SK-N-SH (cell line): ENCODE measurements at regions not wholly inside any gene's neighbourhood (a gene's known extent, or its start where the extent isn't known, plus 50 kb on each side); places are given as distances from the start of the nearest gene placed in this dataset.

Experiments
- EP300 ChIP-seq, 2 experiments: IDR thresholded peaks; 2 replicates each; pipeline versions ENCODE4 v1.4.0 to v1.6.1; 2012; ENCODE audit warnings: borderline replicate concordance in 1 of 2, low read depth in 1 of 2, low read length in 1 of 2
- GATA2 ChIP-seq: sonication (generic); formaldehyde crosslinking; IDR thresholded peaks from 2 replicates; pipeline ENCODE4 v1.5.0; 2020; ENCODE audit warnings: mild to moderate bottlenecking, missing genetic modification reagents
- MEF2A ChIP-seq: IDR thresholded peaks from 2 replicates; pipeline ENCODE4 v1.4.0; 2012; ENCODE audit warnings: low read depth, borderline replicate concordance
- MXI1 ChIP-seq: IDR thresholded peaks from 2 replicates; pipeline ENCODE4 v1.6.1; 2012; ENCODE audit warnings: mild to moderate bottlenecking, low read depth, low read length, improper control_type of control experiment
- POLR2AphosphoS5 ChIP-seq: IDR thresholded peaks from 2 replicates; pipeline ENCODE4 v1.6.1; 2012; ENCODE audit warnings: low read depth, low read length
- SIN3A ChIP-seq: IDR thresholded peaks from 2 replicates; pipeline ENCODE4 v1.6.1; 2012; ENCODE audit warnings: low read depth, mild to moderate bottlenecking, low read length, moderate library complexity, borderline replicate concordance
- YY1 ChIP-seq: IDR thresholded peaks from 2 replicates; pipeline ENCODE4 v1.4.0; 2012; ENCODE audit warnings: low read depth, mild to moderate bottlenecking
- TF ChIP-seq, protein P1 (sequence below): fragments of 150-350 bp; IDR thresholded peaks from 2 replicates; pipeline ENCODE4 v1.6.1; 2017; ENCODE audit warnings: antibody characterized with exemption, low read length, low read depth, borderline replicate concordance
- TF ChIP-seq, protein P2 (sequence below): IDR thresholded peaks from 2 replicates; pipeline ENCODE4 v1.4.0; 2012; ENCODE audit warnings: low read depth, borderline replicate concordance
- TF ChIP-seq, protein P3 (sequence below): IDR thresholded peaks from 2 replicates; pipeline ENCODE4 v1.4.0; 2012; ENCODE audit warnings: low read depth
- TF ChIP-seq, protein P4 (sequence below): fragments of 200-600 bp; sonication (generic); IDR thresholded peaks from 2 replicates; pipeline ENCODE4 v1.6.1; 2017; ENCODE audit warnings: antibody characterized with exemption, mild to moderate bottlenecking, moderate library complexity
- TF ChIP-seq, protein P5 (sequence below): IDR thresholded peaks from 2 replicates; pipeline ENCODE4 v1.6.1; 2012; ENCODE audit warnings: mild to moderate bottlenecking, low read depth, low read length, moderate library complexity

DNA sequence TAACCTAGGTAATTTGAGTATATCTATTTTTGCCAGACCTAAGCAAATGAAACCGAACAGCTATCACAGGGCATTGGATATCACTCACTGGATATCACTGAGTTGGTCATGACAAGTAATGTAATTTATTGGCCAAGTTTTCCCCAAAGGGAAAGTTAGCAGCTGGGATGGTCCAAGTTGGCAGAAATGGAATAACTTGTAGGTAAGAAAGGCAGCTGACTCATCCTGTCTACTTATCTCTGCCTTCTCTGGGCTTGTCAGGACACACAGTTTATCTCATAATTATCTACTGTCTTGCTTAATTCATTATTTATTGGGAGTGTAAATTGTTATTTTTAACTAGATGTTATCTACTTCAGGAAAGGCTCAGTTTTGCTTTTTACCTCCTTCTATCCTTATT, 502.0 kb upstream of the DPP6 start:
- no peak for TF ChIP-seq YY1
- TF ChIP-seq, protein P1, sequence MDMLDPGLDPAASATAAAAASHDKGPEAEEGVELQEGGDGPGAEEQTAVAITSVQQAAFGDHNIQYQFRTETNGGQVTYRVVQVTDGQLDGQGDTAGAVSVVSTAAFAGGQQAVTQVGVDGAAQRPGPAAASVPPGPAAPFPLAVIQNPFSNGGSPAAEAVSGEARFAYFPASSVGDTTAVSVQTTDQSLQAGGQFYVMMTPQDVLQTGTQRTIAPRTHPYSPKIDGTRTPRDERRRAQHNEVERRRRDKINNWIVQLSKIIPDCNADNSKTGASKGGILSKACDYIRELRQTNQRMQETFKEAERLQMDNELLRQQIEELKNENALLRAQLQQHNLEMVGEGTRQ = no peak
- TF ChIP-seq, protein P2, sequence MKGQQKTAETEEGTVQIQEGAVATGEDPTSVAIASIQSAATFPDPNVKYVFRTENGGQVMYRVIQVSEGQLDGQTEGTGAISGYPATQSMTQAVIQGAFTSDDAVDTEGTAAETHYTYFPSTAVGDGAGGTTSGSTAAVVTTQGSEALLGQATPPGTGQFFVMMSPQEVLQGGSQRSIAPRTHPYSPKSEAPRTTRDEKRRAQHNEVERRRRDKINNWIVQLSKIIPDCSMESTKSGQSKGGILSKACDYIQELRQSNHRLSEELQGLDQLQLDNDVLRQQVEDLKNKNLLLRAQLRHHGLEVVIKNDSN = no peak
- TF ChIP-seq, protein P3, sequence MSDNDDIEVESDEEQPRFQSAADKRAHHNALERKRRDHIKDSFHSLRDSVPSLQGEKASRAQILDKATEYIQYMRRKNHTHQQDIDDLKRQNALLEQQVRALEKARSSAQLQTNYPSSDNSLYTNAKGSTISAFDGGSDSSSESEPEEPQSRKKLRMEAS = no peak
- TF ChIP-seq EP300 (IDR thresholded peaks at IDR 0.05; ENCODE audit: borderline replicate concordance in 1 of 2, low read depth in 1 of 2, low read length in 1 of 2) = no peak
- TF ChIP-seq, protein P4, sequence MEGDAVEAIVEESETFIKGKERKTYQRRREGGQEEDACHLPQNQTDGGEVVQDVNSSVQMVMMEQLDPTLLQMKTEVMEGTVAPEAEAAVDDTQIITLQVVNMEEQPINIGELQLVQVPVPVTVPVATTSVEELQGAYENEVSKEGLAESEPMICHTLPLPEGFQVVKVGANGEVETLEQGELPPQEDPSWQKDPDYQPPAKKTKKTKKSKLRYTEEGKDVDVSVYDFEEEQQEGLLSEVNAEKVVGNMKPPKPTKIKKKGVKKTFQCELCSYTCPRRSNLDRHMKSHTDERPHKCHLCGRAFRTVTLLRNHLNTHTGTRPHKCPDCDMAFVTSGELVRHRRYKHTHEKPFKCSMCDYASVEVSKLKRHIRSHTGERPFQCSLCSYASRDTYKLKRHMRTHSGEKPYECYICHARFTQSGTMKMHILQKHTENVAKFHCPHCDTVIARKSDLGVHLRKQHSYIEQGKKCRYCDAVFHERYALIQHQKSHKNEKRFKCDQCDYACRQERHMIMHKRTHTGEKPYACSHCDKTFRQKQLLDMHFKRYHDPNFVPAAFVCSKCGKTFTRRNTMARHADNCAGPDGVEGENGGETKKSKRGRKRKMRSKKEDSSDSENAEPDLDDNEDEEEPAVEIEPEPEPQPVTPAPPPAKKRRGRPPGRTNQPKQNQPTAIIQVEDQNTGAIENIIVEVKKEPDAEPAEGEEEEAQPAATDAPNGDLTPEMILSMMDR = no peak
- TF ChIP-seq MEF2A = no peak
- TF ChIP-seq, protein P5, sequence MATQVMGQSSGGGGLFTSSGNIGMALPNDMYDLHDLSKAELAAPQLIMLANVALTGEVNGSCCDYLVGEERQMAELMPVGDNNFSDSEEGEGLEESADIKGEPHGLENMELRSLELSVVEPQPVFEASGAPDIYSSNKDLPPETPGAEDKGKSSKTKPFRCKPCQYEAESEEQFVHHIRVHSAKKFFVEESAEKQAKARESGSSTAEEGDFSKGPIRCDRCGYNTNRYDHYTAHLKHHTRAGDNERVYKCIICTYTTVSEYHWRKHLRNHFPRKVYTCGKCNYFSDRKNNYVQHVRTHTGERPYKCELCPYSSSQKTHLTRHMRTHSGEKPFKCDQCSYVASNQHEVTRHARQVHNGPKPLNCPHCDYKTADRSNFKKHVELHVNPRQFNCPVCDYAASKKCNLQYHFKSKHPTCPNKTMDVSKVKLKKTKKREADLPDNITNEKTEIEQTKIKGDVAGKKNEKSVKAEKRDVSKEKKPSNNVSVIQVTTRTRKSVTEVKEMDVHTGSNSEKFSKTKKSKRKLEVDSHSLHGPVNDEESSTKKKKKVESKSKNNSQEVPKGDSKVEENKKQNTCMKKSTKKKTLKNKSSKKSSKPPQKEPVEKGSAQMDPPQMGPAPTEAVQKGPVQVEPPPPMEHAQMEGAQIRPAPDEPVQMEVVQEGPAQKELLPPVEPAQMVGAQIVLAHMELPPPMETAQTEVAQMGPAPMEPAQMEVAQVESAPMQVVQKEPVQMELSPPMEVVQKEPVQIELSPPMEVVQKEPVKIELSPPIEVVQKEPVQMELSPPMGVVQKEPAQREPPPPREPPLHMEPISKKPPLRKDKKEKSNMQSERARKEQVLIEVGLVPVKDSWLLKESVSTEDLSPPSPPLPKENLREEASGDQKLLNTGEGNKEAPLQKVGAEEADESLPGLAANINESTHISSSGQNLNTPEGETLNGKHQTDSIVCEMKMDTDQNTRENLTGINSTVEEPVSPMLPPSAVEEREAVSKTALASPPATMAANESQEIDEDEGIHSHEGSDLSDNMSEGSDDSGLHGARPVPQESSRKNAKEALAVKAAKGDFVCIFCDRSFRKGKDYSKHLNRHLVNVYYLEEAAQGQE = no peak
- TF ChIP-seq MXI1 = no peak
- no peak for TF ChIP-seq SIN3A
- no peak for TF ChIP-seq GATA2 (CRISPR knock-in tag)
- TF ChIP-seq POLR2AphosphoS5 = no peak
